ENCODE measurements at regions not wholly inside any gene's neighbourhood (a gene's known extent, or its start where the extent isn't known, plus 50 kb on each side); places are given as distances from the start of the nearest gene placed in this dataset.
A peak's percentile ranks its signal among the peaks of the same experiment; 100 is the strongest.

GRCh38 chr2:23124214-23124750, 260.7 kb upstream of the KLHL29 start:
- no peak overlapping the region for H3K4me3 ChIP-seq
- no peak overlapping the region for H3K27ac ChIP-seq

- Histone ChIP-seq H3K27ac (no peak overlapping the region), H3K4me3 (no peak overlapping the region)
These were observed 257.5 kb upstream of the KLHL29 start for GRCh38 chr2:23127465-23127864.

GRCh38 chr2:23128684-23129292, 256.2 kb upstream of the KLHL29 start:
- H3K27ac ChIP-seq = no peak overlapping the region
- H3K4me3 ChIP-seq = no peak overlapping the region

GRCh38 chr2:23131066-23131575, 253.9 kb upstream of the KLHL29 start:
- H3K27ac ChIP-seq = no peak overlapping the region
- H3K4me3 ChIP-seq = no peak overlapping the region

- H3K27ac ChIP-seq = no peak overlapping the region
These were observed 253.0 kb upstream of the KLHL29 start for GRCh38 chr2:23132000-23132399.

GRCh38 chr2:23132823-23133595, 252.0 kb upstream of the KLHL29 start:
- no peak overlapping the region for H3K27ac ChIP-seq

More at GRCh38 chr2:23132000-23132399, 253.0 kb upstream of the KLHL29 start:
- H3K4me3 ChIP-seq = no peak overlapping the region

GRCh38 chr2:23134726-23135125, 250.3 kb upstream of the KLHL29 start:
- Histone ChIP-seq H3K4me3 (no peak overlapping the region), H3K27ac (no peak overlapping the region)

More at GRCh38 chr2:23132823-23133595, 252.0 kb upstream of the KLHL29 start:
- H3K4me3 ChIP-seq = no peak overlapping the region

- Histone ChIP-seq H3K4me3 (no peak overlapping the region), H3K27ac (peak overlapping the region in 4 of 21 experiments; percentile 3 to 32 (median 25))
These were observed 249.4 kb upstream of the KLHL29 start for GRCh38 chr2:23135481-23136100.

GRCh38 chr2:23137166-23137565, 247.8 kb upstream of the KLHL29 start:
- Histone ChIP-seq H3K4me3 (no peak overlapping the region), H3K27ac (no peak overlapping the region)

GRCh38 chr2:23138701-23139100, 246.3 kb upstream of the KLHL29 start:
- no peak overlapping the region for H3K4me3 ChIP-seq
- no peak overlapping the region for H3K27ac ChIP-seq

GRCh38 chr2:23145460-23145859, 239.5 kb upstream of the KLHL29 start:
- no peak overlapping the region for H3K4me3 ChIP-seq
- H3K27ac ChIP-seq = no peak overlapping the region

GRCh38 chr2:23146011-23146410, 239.0 kb upstream of the KLHL29 start:
- H3K27ac ChIP-seq = no peak overlapping the region
- no peak overlapping the region for H3K4me3 ChIP-seq

- H3K4me3 ChIP-seq = no peak overlapping the region
- H3K27ac ChIP-seq = no peak overlapping the region
These were observed 236.6 kb upstream of the KLHL29 start for GRCh38 chr2:23148342-23148741.

- Histone ChIP-seq H3K27ac (no peak overlapping the region), H3K4me3 (no peak overlapping the region)
These were observed 235.2 kb upstream of the KLHL29 start for GRCh38 chr2:23149777-23150176.

GRCh38 chr2:23153484-23153883, 231.5 kb upstream of the KLHL29 start:
- no peak overlapping the region for H3K27ac ChIP-seq
- no peak overlapping the region for H3K4me3 ChIP-seq

- H3K27ac ChIP-seq = no peak overlapping the region
- no peak overlapping the region for H3K4me3 ChIP-seq
These were observed 230.0 kb upstream of the KLHL29 start for GRCh38 chr2:23155022-23155421.

- Histone ChIP-seq H3K27ac (no peak overlapping the region), H3K4me3 (no peak overlapping the region)
These were observed 227.2 kb upstream of the KLHL29 start for GRCh38 chr2:23157812-23158211.

GRCh38 chr2:23158306-23158705, 226.7 kb upstream of the KLHL29 start:
- Histone ChIP-seq H3K27ac (no peak overlapping the region), H3K4me3 (no peak overlapping the region)

- H3K27ac ChIP-seq = no peak overlapping the region
- no peak overlapping the region for H3K4me3 ChIP-seq
These were observed 225.1 kb upstream of the KLHL29 start for GRCh38 chr2:23159746-23160405.

GRCh38 chr2:23164173-23164572, 220.8 kb upstream of the KLHL29 start:
- H3K4me3 ChIP-seq = no peak overlapping the region

More at GRCh38 chr2:23164173-23164572, 220.8 kb upstream of the KLHL29 start:
- no peak overlapping the region for H3K27ac ChIP-seq

Measured in skin epidermis (tissue), 12 donors.